ENCODE measurements at regions not wholly inside any gene's neighbourhood (a gene's known extent, or its start where the extent isn't known, plus 50 kb on each side); places are given as distances from the start of the nearest gene placed in this dataset.

DNA sequence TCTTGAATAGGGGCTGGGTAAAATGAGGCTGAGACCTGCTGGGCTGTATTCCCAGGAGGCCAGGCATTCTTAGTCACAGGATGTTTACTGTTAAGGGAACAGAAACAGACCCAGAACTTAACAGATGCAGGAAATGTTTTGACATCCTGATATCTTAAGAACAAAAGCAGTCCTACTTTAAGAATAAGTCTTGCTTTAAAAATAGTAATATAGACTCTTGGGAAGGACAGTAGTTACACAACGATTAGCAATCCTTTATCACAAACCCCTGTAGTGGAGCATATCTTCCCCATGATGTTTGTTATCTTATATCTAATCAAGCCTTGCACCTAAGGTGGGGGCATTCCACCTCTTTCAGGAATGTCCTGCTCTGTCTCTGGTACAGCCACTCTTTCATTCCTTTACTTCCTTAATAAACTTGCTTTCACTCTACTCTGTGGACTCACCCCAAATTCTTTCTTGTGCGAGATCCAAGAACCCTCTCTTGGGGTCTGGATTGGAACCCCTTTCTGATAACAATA lies 493.7 kb upstream of the SULF2 start:
- H3F3A ChIP-seq (ENCODE audit: control insufficient read depth, insufficient read depth), result no peaks in the 10 kb centered on the region
- H3K79me2 ChIP-seq (ENCODE audit: control insufficient read depth, low read length), result no peaks in the 10 kb centered on the region
- H3K36me3 ChIP-seq (ENCODE audit: control insufficient read depth, low read length), result no peaks in the 10 kb centered on the region
- H3K4me3 ChIP-seq (ENCODE audit: low read length), result no peak overlapping the region
- H3K27me3 ChIP-seq (ENCODE audit: control insufficient read depth, low read length), result no peaks in the 10 kb centered on the region
- no peaks in the 10 kb centered on the region for H3K4me1 ChIP-seq (ENCODE audit: control insufficient read depth, low read length)
- no peak overlapping the region for H3K4me2 ChIP-seq (ENCODE audit: low read length)
- no peaks in the 10 kb centered on the region for H3K9me3 ChIP-seq (ENCODE audit: control insufficient read depth, insufficient read depth, low read length)
- no peaks in the 10 kb centered on the region for H3K9me2 ChIP-seq (replicated peaks; ENCODE audit: control insufficient read depth, low read length)
- TF ChIP-seq EZH2phosphoT487 (IDR thresholded peaks at IDR 0.05; ENCODE audit: borderline replicate concordance, low read length), result no peak
- TF ChIP-seq, protein P1, sequence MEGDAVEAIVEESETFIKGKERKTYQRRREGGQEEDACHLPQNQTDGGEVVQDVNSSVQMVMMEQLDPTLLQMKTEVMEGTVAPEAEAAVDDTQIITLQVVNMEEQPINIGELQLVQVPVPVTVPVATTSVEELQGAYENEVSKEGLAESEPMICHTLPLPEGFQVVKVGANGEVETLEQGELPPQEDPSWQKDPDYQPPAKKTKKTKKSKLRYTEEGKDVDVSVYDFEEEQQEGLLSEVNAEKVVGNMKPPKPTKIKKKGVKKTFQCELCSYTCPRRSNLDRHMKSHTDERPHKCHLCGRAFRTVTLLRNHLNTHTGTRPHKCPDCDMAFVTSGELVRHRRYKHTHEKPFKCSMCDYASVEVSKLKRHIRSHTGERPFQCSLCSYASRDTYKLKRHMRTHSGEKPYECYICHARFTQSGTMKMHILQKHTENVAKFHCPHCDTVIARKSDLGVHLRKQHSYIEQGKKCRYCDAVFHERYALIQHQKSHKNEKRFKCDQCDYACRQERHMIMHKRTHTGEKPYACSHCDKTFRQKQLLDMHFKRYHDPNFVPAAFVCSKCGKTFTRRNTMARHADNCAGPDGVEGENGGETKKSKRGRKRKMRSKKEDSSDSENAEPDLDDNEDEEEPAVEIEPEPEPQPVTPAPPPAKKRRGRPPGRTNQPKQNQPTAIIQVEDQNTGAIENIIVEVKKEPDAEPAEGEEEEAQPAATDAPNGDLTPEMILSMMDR (IDR thresholded peaks at IDR 0.05; ENCODE audit: low read depth, low read length, poor library complexity, severe bottlenecking), result no peak
- H4K20me1 ChIP-seq (ENCODE audit: control insufficient read depth, insufficient read depth, low read depth, low read length), result no peaks in the 10 kb centered on the region
- H3K27ac ChIP-seq (ENCODE audit: low read depth, low read length), result no peak overlapping the region

GRCh38 chr20:48277266-48277665 lies 492.0 kb upstream of the SULF2 start:
- Histone ChIP-seq H3K4me2 (ENCODE audit: low read length) (no peak overlapping the region), H3K9me2 (replicated peaks; ENCODE audit: control insufficient read depth, low read length) (no peaks in the 10 kb centered on the region), H4K20me1 (ENCODE audit: control insufficient read depth, insufficient read depth, low read depth, low read length) (no peaks in the 10 kb centered on the region), H3K4me3 (ENCODE audit: low read length) (no peak overlapping the region), H3K79me2 (ENCODE audit: control insufficient read depth, low read length) (no peaks in the 10 kb centered on the region), H3K27me3 (ENCODE audit: control insufficient read depth, low read length) (no peaks in the 10 kb centered on the region), H3F3A (ENCODE audit: control insufficient read depth, insufficient read depth) (no peaks in the 10 kb centered on the region), H3K27ac (ENCODE audit: low read depth, low read length) (no peak overlapping the region), H3K9me3 (ENCODE audit: control insufficient read depth, insufficient read depth, low read length) (no peaks in the 10 kb centered on the region), H3K4me1 (ENCODE audit: control insufficient read depth, low read length) (no peaks in the 10 kb centered on the region), H3K36me3 (ENCODE audit: control insufficient read depth, low read length) (no peaks in the 10 kb centered on the region)
- TF ChIP-seq, protein P1 (IDR thresholded peaks at IDR 0.05; ENCODE audit: low read depth, low read length, poor library complexity, severe bottlenecking), result no peak
- no peak for TF ChIP-seq EZH2phosphoT487 (IDR thresholded peaks at IDR 0.05; ENCODE audit: borderline replicate concordance, low read length)

DNA sequence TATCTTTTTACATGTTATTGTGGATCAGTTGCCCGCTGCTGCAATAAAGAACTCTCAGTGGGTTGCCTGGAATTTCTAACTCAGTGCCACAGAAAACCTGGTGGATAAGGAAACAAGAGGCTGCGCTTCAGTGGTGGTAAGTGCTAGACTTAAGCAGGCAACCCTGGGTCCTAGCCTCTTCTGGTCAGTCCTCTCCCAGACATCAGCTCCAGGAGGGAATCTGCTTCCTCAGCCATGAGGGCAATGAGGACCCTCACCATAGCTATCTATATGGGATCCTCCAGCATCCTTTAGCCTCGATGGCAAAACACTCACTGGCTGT lies 490.7 kb upstream of the SULF2 start:
- Histone ChIP-seq H3K79me2 (ENCODE audit: control insufficient read depth, low read length) (no peaks in the 10 kb centered on the region), H3K36me3 (ENCODE audit: control insufficient read depth, low read length) (no peaks in the 10 kb centered on the region), H3K4me1 (ENCODE audit: control insufficient read depth, low read length) (no peaks in the 10 kb centered on the region), H3K9me3 (ENCODE audit: control insufficient read depth, insufficient read depth, low read length) (no peaks in the 10 kb centered on the region), H3K4me2 (ENCODE audit: low read length) (no peak overlapping the region), H3K27me3 (ENCODE audit: control insufficient read depth, low read length) (no peaks in the 10 kb centered on the region), H3K9me2 (replicated peaks; ENCODE audit: control insufficient read depth, low read length) (no peaks in the 10 kb centered on the region), H3K27ac (ENCODE audit: low read depth, low read length) (no peak overlapping the region), H4K20me1 (ENCODE audit: control insufficient read depth, insufficient read depth, low read depth, low read length) (no peaks in the 10 kb centered on the region), H3K4me3 (ENCODE audit: low read length) (no peak overlapping the region), H3F3A (ENCODE audit: control insufficient read depth, insufficient read depth) (no peaks in the 10 kb centered on the region)
- TF ChIP-seq, protein P1 (IDR thresholded peaks at IDR 0.05; ENCODE audit: low read depth, low read length, poor library complexity, severe bottlenecking), result no peak
- no peak for TF ChIP-seq EZH2phosphoT487 (IDR thresholded peaks at IDR 0.05; ENCODE audit: borderline replicate concordance, low read length)
